Esophagus mucosa (tissue), 1 donor: ENCODE measurements at regions not wholly inside any gene's neighbourhood (a gene's known extent, or its start where the extent isn't known, plus 50 kb on each side); places are given as distances from the start of the nearest gene placed in this dataset.
"Not testable (repeated sequence)": the region's sequence is repeated elsewhere in the genome, so short reads cannot be mapped to it uniquely, and the experiment has no call there.

ENCODE experiments used
- ATAC-seq: fragments of 200-7000 bp; cut with Tn5 transposase; one replicate; pipeline ENCODE4 v1.9.1; 2020
- donor health status: DM: yes; HTN: yes; CAD: no.

GRCh38 chr1:143764831-143765230, 207.0 kb downstream of the FAM72C start:
- ATAC-seq: not testable (repeated sequence)

- not testable (repeated sequence) for ATAC-seq
Measured at GRCh38 chr1:143760366-143760765, 211.4 kb downstream of the FAM72C start.

- peak; percentile 91 for ATAC-seq
Measured at GRCh38 chr1:143755961-143756360, 215.8 kb downstream of the FAM72C start.

- ATAC-seq: no peak
Measured at GRCh38 chr1:143748906-143749305, 222.9 kb downstream of the FAM72C start.

- ATAC-seq: no peak
Measured at GRCh38 chr1:143736562-143736961, 235.2 kb downstream of the FAM72C start.

GRCh38 chr1:143735764-143736461, 235.9 kb downstream of the FAM72C start:
- ATAC-seq: peak; percentile 59

- not testable (repeated sequence) for ATAC-seq
Measured at GRCh38 chr1:143734261-143734660, 237.5 kb downstream of the FAM72C start.

GRCh38 chr1:143730890-143731289, 240.9 kb downstream of the FAM72C start:
- ATAC-seq: not testable (repeated sequence)

- ATAC-seq: peak; percentile 91
Measured at GRCh38 chr1:143729449-143730111, 242.2 kb downstream of the FAM72C start.

GRCh38 chr1:143728802-143729448, 242.9 kb downstream of the FAM72C start:
- peak; percentile 95 for ATAC-seq

GRCh38 chr1:143727263-143727662, 244.5 kb downstream of the FAM72C start:
- ATAC-seq: no peak

GRCh38 chr1:143721024-143721373, 250.8 kb downstream of the FAM72C start:
- no peak for ATAC-seq

- ATAC-seq: peak; percentile 84
Measured at GRCh38 chr1:143720087-143721023, 251.4 kb downstream of the FAM72C start.

GRCh38 chr1:143718524-143718923, 253.3 kb downstream of the FAM72C start:
- no peak for ATAC-seq

GRCh38 chr1:143718021-143718420, 253.8 kb downstream of the FAM72C start:
- no peak for ATAC-seq

- ATAC-seq: no peak
Measured at GRCh38 chr1:143717434-143717833, 254.4 kb downstream of the FAM72C start.

- ATAC-seq: not testable (repeated sequence)
Measured at GRCh38 chr1:143714913-143715312, 256.9 kb downstream of the FAM72C start.

GRCh38 chr1:143709606-143710259, 262.1 kb downstream of the FAM72C start:
- peak; percentile 48 for ATAC-seq

- ATAC-seq: not testable (repeated sequence)
Measured at GRCh38 chr1:143702739-143703138, 269.0 kb downstream of the FAM72C start.

- ATAC-seq: no peak
Measured at GRCh38 chr1:143699731-143700130, 272.1 kb downstream of the FAM72C start.

- no peak for ATAC-seq
Measured at GRCh38 chr1:143699115-143699514, 272.7 kb downstream of the FAM72C start.

GRCh38 chr1:143698016-143698415, 273.8 kb downstream of the FAM72C start:
- peak; percentile 71 for ATAC-seq
